ENCODE measurements at regions not wholly inside any gene's neighbourhood (a gene's known extent, or its start where the extent isn't known, plus 50 kb on each side); places are given as distances from the start of the nearest gene placed in this dataset.

DNA sequence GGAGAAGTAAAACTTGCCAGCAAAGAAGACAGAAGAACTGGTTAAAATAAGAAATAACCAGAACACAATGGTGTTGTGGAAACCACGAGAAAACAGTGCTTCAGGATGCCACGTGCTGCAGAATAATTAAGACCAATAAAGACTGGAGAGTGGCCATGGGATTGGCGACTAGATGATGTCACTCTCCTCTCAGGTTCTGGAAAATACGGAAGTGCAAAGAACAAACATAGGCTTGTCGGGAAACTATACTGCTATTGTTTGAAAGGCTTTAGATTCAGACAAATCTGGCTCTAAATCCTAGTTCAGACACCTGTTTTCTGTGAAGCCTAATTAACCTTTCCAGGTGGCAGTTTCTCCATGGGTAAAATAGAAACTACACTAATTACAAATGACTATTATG, 138.4 kb upstream of the STXBP5 start:
- TF ChIP-seq, protein P1, sequence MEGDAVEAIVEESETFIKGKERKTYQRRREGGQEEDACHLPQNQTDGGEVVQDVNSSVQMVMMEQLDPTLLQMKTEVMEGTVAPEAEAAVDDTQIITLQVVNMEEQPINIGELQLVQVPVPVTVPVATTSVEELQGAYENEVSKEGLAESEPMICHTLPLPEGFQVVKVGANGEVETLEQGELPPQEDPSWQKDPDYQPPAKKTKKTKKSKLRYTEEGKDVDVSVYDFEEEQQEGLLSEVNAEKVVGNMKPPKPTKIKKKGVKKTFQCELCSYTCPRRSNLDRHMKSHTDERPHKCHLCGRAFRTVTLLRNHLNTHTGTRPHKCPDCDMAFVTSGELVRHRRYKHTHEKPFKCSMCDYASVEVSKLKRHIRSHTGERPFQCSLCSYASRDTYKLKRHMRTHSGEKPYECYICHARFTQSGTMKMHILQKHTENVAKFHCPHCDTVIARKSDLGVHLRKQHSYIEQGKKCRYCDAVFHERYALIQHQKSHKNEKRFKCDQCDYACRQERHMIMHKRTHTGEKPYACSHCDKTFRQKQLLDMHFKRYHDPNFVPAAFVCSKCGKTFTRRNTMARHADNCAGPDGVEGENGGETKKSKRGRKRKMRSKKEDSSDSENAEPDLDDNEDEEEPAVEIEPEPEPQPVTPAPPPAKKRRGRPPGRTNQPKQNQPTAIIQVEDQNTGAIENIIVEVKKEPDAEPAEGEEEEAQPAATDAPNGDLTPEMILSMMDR (IDR thresholded peaks at IDR 0.05; ENCODE audit: low read depth, low read length, missing input control): no peak
- no peak for TF ChIP-seq RAD21 (IDR thresholded peaks at IDR 0.05)
